Activated effector memory CD4-positive, alpha-beta T cell treated with Interleukin-2 at 50 U/mL for 16 hours (primary cell): ENCODE measurements at regions not wholly inside any gene's neighbourhood (a gene's known extent, or its start where the extent isn't known, plus 50 kb on each side); places are given as distances from the start of the nearest gene placed in this dataset.
"Not testable (repeated sequence)": the region's sequence is repeated elsewhere in the genome, so short reads cannot be mapped to it uniquely, and the experiment has no call there.

Source experiments
- DNase-seq: peaks from one replicate; pipeline ENCODE4 v3.0.0-alpha.2; 2020

- DNase-seq, result no peak
Measured at GRCh38 chr21:25485914-25486313, 121.4 kb downstream of the MRPL39 start.

GRCh38 chr21:25467896-25468295, 139.4 kb downstream of the MRPL39 start:
- no peak for DNase-seq

GRCh38 chr21:25467071-25467470, 140.2 kb downstream of the MRPL39 start:
- not testable (repeated sequence) for DNase-seq

GRCh38 chr21:25466470-25466869, 140.8 kb downstream of the MRPL39 start:
- DNase-seq, result no peak

- no peak for DNase-seq
Measured at GRCh38 chr21:25465263-25465662, 142.0 kb downstream of the MRPL39 start.

- DNase-seq, result no peak
Measured at GRCh38 chr21:25464275-25464674, 143.0 kb downstream of the MRPL39 start.

- DNase-seq, result no peak
Measured at GRCh38 chr21:25462517-25462971, 144.7 kb downstream of the MRPL39 start.

GRCh38 chr21:25461725-25462124, 145.6 kb downstream of the MRPL39 start:
- no peak for DNase-seq

- no peak for DNase-seq
Measured at GRCh38 chr21:25459993-25460392, 147.3 kb downstream of the MRPL39 start.

GRCh38 chr21:25459365-25459764, 147.9 kb downstream of the MRPL39 start:
- DNase-seq, result no peak

- DNase-seq, result no peak
Measured at GRCh38 chr21:25458484-25458883, 148.8 kb downstream of the MRPL39 start.

GRCh38 chr21:25457946-25458345, 149.3 kb downstream of the MRPL39 start:
- no peak for DNase-seq

- DNase-seq, result no peak
Measured at GRCh38 chr21:25457411-25457810, 149.9 kb downstream of the MRPL39 start.

- no peak for DNase-seq
Measured at GRCh38 chr21:25456672-25457071, 150.6 kb downstream of the MRPL39 start.

GRCh38 chr21:25453524-25453923, 153.8 kb downstream of the MRPL39 start:
- DNase-seq, result no peak

- no peak for DNase-seq
Measured at GRCh38 chr21:25449950-25450349, 157.3 kb downstream of the MRPL39 start.

GRCh38 chr21:25441835-25442234, 165.4 kb downstream of the MRPL39 start:
- DNase-seq, result no peak

- not testable (repeated sequence) for DNase-seq
Measured at GRCh38 chr21:25437465-25437864, 169.8 kb downstream of the MRPL39 start.

- DNase-seq, result no peak
Measured at GRCh38 chr21:25428537-25428936, 178.7 kb downstream of the MRPL39 start.

GRCh38 chr21:25427828-25428227, 179.5 kb downstream of the MRPL39 start:
- DNase-seq, result no peak

GRCh38 chr21:25426580-25426979, 180.7 kb downstream of the MRPL39 start:
- DNase-seq, result no peak

- no peak for DNase-seq
Measured at GRCh38 chr21:25425156-25425555, 182.1 kb downstream of the MRPL39 start.

- DNase-seq, result no peak
Measured at GRCh38 chr21:25424634-25425033, 182.6 kb downstream of the MRPL39 start.

- no peak for DNase-seq
Measured at GRCh38 chr21:25424048-25424447, 183.2 kb downstream of the MRPL39 start.
